CD4-positive, alpha-beta T cell treated with Interleukin-6 at 100 ng/mL for 8 hours (primary cell): ENCODE measurements at regions not wholly inside any gene's neighbourhood (a gene's known extent, or its start where the extent isn't known, plus 50 kb on each side); places are given as distances from the start of the nearest gene placed in this dataset.
"Not testable (repeated sequence)": the region's sequence is repeated elsewhere in the genome, so short reads cannot be mapped to it uniquely, and the experiment has no call there.

Experiments used
- DNase-seq: peaks from one replicate; pipeline ENCODE4 v3.0.0-alpha.2; 2020; ENCODE audit warnings: mixed read lengths, low spot score

GRCh38 chr2:56515399-56515798 is 331.6 kb downstream of the CCDC85A start:
- no peak for DNase-seq

- DNase-seq: no peak
Measured at GRCh38 chr2:56519806-56520205, 336.0 kb downstream of the CCDC85A start.

- DNase-seq: no peak
Measured at GRCh38 chr2:56522605-56523089, 338.9 kb downstream of the CCDC85A start.

- DNase-seq: no peak
Measured at GRCh38 chr2:56523816-56524215, 340.0 kb downstream of the CCDC85A start.

- DNase-seq: no peak
Measured at GRCh38 chr2:56531668-56532420, 348.1 kb downstream of the CCDC85A start.

- DNase-seq: no peak
Measured at GRCh38 chr2:56534321-56534720, 350.5 kb downstream of the CCDC85A start.

GRCh38 chr2:56537756-56538155 is 354.0 kb downstream of the CCDC85A start:
- no peak for DNase-seq

- DNase-seq: no peak
Measured at GRCh38 chr2:56539618-56540017, 355.8 kb downstream of the CCDC85A start.

GRCh38 chr2:56540467-56540866 is 356.7 kb downstream of the CCDC85A start:
- DNase-seq: no peak

GRCh38 chr2:56540916-56541315 is 357.1 kb downstream of the CCDC85A start:
- DNase-seq: no peak

- no peak for DNase-seq
Measured at GRCh38 chr2:56542213-56542612, 358.4 kb downstream of the CCDC85A start.

GRCh38 chr2:56565143-56565542 is 381.4 kb downstream of the CCDC85A start:
- DNase-seq: no peak

GRCh38 chr2:56571074-56571473 is 387.3 kb downstream of the CCDC85A start:
- no peak for DNase-seq

- no peak for DNase-seq
Measured at GRCh38 chr2:56576001-56576400, 392.2 kb downstream of the CCDC85A start.

GRCh38 chr2:56580242-56580641 is 396.5 kb downstream of the CCDC85A start:
- no peak for DNase-seq

GRCh38 chr2:56582570-56582969 is 398.8 kb downstream of the CCDC85A start:
- DNase-seq: no peak

- no peak for DNase-seq
Measured at GRCh38 chr2:56583796-56584315, 400.1 kb downstream of the CCDC85A start.

- no peak for DNase-seq
Measured at GRCh38 chr2:56587456-56587855, 403.7 kb downstream of the CCDC85A start.

- no peak for DNase-seq
Measured at GRCh38 chr2:56589194-56589593, 405.4 kb downstream of the CCDC85A start.

- no peak for DNase-seq
Measured at GRCh38 chr2:56589835-56590234, 406.0 kb downstream of the CCDC85A start.

GRCh38 chr2:56590611-56591010 is 406.8 kb downstream of the CCDC85A start:
- DNase-seq: no peak

- not testable (repeated sequence) for DNase-seq
Measured at GRCh38 chr2:56606086-56606485, 422.3 kb downstream of the CCDC85A start.

GRCh38 chr2:56613254-56613653 is 429.5 kb downstream of the CCDC85A start:
- no peak for DNase-seq

GRCh38 chr2:56613920-56614319 is 430.1 kb downstream of the CCDC85A start:
- DNase-seq: no peak
